ENCODE measurements at regions not wholly inside any gene's neighbourhood (a gene's known extent, or its start where the extent isn't known, plus 50 kb on each side); places are given as distances from the start of the nearest gene placed in this dataset.

GRCh38 chr20:52775786-52776185, 196.4 kb upstream of the TSHZ2 start:
- TF ChIP-seq CTCF (conservative IDR thresholded peaks at IDR 0.05; ENCODE audit: low read length) (no peak), EZH2phosphoT487 (IDR thresholded peaks at IDR 0.05; ENCODE audit: borderline replicate concordance) (no peak)
